A673 (cell line): ENCODE measurements at regions not wholly inside any gene's neighbourhood (a gene's known extent, or its start where the extent isn't known, plus 50 kb on each side); places are given as distances from the start of the nearest gene placed in this dataset.

Experiments
- CTCF ChIP-seq: fragments of 300-800, 200-600 bp; sonication (generic); conservative IDR thresholded peaks from 2 replicates; pipeline ENCODE4 v1.5.1; 2017; ENCODE audit warnings: low read depth, mild to moderate bottlenecking, antibody characterized with exemption, low read length, moderate library complexity, mixed read lengths
- EZH2 ChIP-seq: fragments of 200-600 bp; sonication (generic); IDR thresholded peaks from 2 replicates; pipeline ENCODE4 v1.6.1; 2017; ENCODE audit warnings: borderline replicate concordance, low read depth, mild to moderate bottlenecking, mixed read lengths, antibody characterized with exemption, low read length; ENCODE audit not compliant: poor library complexity, severe bottlenecking

- no peak for TF ChIP-seq CTCF
- no peak for TF ChIP-seq EZH2
These were observed 571.6 kb upstream of the ARPP21 start for GRCh38 chr3:35067750-35068149.
